ENCODE measurements at regions not wholly inside any gene's neighbourhood (a gene's known extent, or its start where the extent isn't known, plus 50 kb on each side); places are given as distances from the start of the nearest gene placed in this dataset.
A peak's percentile ranks its signal among the peaks of the same experiment; 100 is the strongest.
"Not testable (repeated sequence)": the region's sequence is repeated elsewhere in the genome, so short reads cannot be mapped to it uniquely, and the experiment has no call there.

- H3K4me3 ChIP-seq (ENCODE audit: low read depth, low read length), result no peak overlapping the region
- no peak for DNase-seq (ENCODE audit: extremely low spot score)
- H3K4me1 ChIP-seq (ENCODE audit: insufficient read depth), result no peaks in the 10 kb centered on the region
- H3K27ac ChIP-seq (ENCODE audit: low read depth), result no peak overlapping the region
- WGBS, result 91% methylated on average over 1 of the region's 1 CpG
- peaks cover 2% of the 10 kb centered on the region for H3K36me3 ChIP-seq (ENCODE audit: insufficient read depth)
Observed at GRCh38 chrX:74218895-74219294, 85.1 kb upstream of the ZCCHC13 start.

- Histone ChIP-seq H3K4me1 (ENCODE audit: insufficient read depth) (no peaks in the 10 kb centered on the region), H3K4me3 (ENCODE audit: low read depth, low read length) (no peak overlapping the region), H3K27ac (ENCODE audit: low read depth) (no peak overlapping the region), H3K36me3 (ENCODE audit: insufficient read depth) (peaks cover 2% of the 10 kb centered on the region)
- no peak for DNase-seq (ENCODE audit: extremely low spot score)
Observed at GRCh38 chrX:74216421-74216820, 87.6 kb upstream of the ZCCHC13 start.

- Histone ChIP-seq H3K4me1 (ENCODE audit: insufficient read depth) (no peaks in the 10 kb centered on the region), H3K36me3 (ENCODE audit: insufficient read depth) (peaks cover under 1% of the 10 kb centered on the region), H3K4me3 (ENCODE audit: low read depth, low read length) (no peak overlapping the region), H3K27ac (ENCODE audit: low read depth) (no peak overlapping the region)
- 94% methylated on average over 1 of the region's 1 CpG for WGBS
- DNase-seq (ENCODE audit: extremely low spot score), result no peak
Observed at GRCh38 chrX:74211911-74212310, 92.1 kb upstream of the ZCCHC13 start.

GRCh38 chrX:74207539-74207938 lies 96.4 kb upstream of the ZCCHC13 start:
- Histone ChIP-seq H3K36me3 (ENCODE audit: insufficient read depth) (no peaks in the 10 kb centered on the region), H3K27ac (ENCODE audit: low read depth) (no peak overlapping the region), H3K4me3 (ENCODE audit: low read depth, low read length) (no peak overlapping the region), H3K4me1 (ENCODE audit: insufficient read depth) (no peaks in the 10 kb centered on the region)
- 98% methylated on average over 3 of the region's 3 CpGs for WGBS
- DNase-seq (ENCODE audit: extremely low spot score), result no peak

- DNase-seq (ENCODE audit: extremely low spot score), result no peak
- no peaks in the 10 kb centered on the region for H3K4me1 ChIP-seq (ENCODE audit: insufficient read depth)
- no peak overlapping the region for H3K27ac ChIP-seq (ENCODE audit: low read depth)
- no peaks in the 10 kb centered on the region for H3K36me3 ChIP-seq (ENCODE audit: insufficient read depth)
- no peak overlapping the region for H3K4me3 ChIP-seq (ENCODE audit: low read depth, low read length)
Observed at GRCh38 chrX:74195605-74196004, 108.4 kb upstream of the ZCCHC13 start.

- no peak for DNase-seq (ENCODE audit: extremely low spot score)
- 100% methylated on average over 2 of the region's 2 CpGs for WGBS
- Histone ChIP-seq H3K4me3 (ENCODE audit: low read depth, low read length) (no peak overlapping the region), H3K36me3 (ENCODE audit: insufficient read depth) (no peaks in the 10 kb centered on the region), H3K4me1 (ENCODE audit: insufficient read depth) (no peaks in the 10 kb centered on the region), H3K27ac (ENCODE audit: low read depth) (no peak overlapping the region)
Observed at GRCh38 chrX:74195120-74195519, 108.9 kb upstream of the ZCCHC13 start.

- Histone ChIP-seq H3K4me3 (ENCODE audit: low read depth, low read length) (no peak overlapping the region), H3K36me3 (ENCODE audit: insufficient read depth) (no peaks in the 10 kb centered on the region), H3K4me1 (ENCODE audit: insufficient read depth) (no peaks in the 10 kb centered on the region), H3K27ac (ENCODE audit: low read depth) (no peak overlapping the region)
- WGBS, result 90% methylated on average over 3 of the region's 3 CpGs
- DNase-seq (ENCODE audit: extremely low spot score), result no peak
Observed at GRCh38 chrX:74187211-74187610, 116.8 kb upstream of the ZCCHC13 start.

- not testable (repeated sequence) for H3K36me3 ChIP-seq (ENCODE audit: insufficient read depth); DNase-seq (ENCODE audit: extremely low spot score); H3K4me1 ChIP-seq (ENCODE audit: insufficient read depth); H3K27ac ChIP-seq (ENCODE audit: low read depth); H3K4me3 ChIP-seq (ENCODE audit: low read depth, low read length)
- 95% methylated on average over 4 of the region's 4 CpGs for WGBS
Observed at GRCh38 chrX:74183047-74183446, 120.9 kb upstream of the ZCCHC13 start.

- H3K4me1 ChIP-seq (ENCODE audit: insufficient read depth); H3K4me3 ChIP-seq (ENCODE audit: low read depth, low read length); DNase-seq (ENCODE audit: extremely low spot score); H3K36me3 ChIP-seq (ENCODE audit: insufficient read depth); H3K27ac ChIP-seq (ENCODE audit: low read depth): not testable (repeated sequence)
- WGBS, result 73% methylated on average over 6 of the region's 6 CpGs
Observed at GRCh38 chrX:74181976-74182375, 122.0 kb upstream of the ZCCHC13 start.

GRCh38 chrX:74180716-74181115 lies 123.3 kb upstream of the ZCCHC13 start:
- Histone ChIP-seq H3K36me3 (ENCODE audit: insufficient read depth) (no peaks in the 10 kb centered on the region), H3K4me1 (ENCODE audit: insufficient read depth) (peaks cover 2% of the 10 kb centered on the region), H3K4me3 (ENCODE audit: low read depth, low read length) (no peak overlapping the region), H3K27ac (ENCODE audit: low read depth) (no peak overlapping the region)
- WGBS, result 92% methylated on average over 8 of the region's 8 CpGs
- DNase-seq (ENCODE audit: extremely low spot score), result no peak

GRCh38 chrX:74179990-74180389 lies 124.0 kb upstream of the ZCCHC13 start:
- Histone ChIP-seq H3K36me3 (ENCODE audit: insufficient read depth) (no peaks in the 10 kb centered on the region), H3K27ac (ENCODE audit: low read depth) (no peak overlapping the region), H3K4me3 (ENCODE audit: low read depth, low read length) (no peak overlapping the region), H3K4me1 (ENCODE audit: insufficient read depth) (peaks cover 2% of the 10 kb centered on the region)
- DNase-seq (ENCODE audit: extremely low spot score), result no peak
- 66% methylated on average over 3 of the region's 3 CpGs for WGBS

GRCh38 chrX:74179499-74179898 lies 124.5 kb upstream of the ZCCHC13 start:
- 37% methylated on average over 4 of the region's 4 CpGs for WGBS
- no peak for DNase-seq (ENCODE audit: extremely low spot score)
- H3K27ac ChIP-seq (ENCODE audit: low read depth), result no peak overlapping the region

GRCh38 chrX:74179071-74179470 lies 124.9 kb upstream of the ZCCHC13 start:
- WGBS, result 12% methylated on average over 1 of the region's 1 CpG
- peak; percentile 3 for DNase-seq (ENCODE audit: extremely low spot score)
- Histone ChIP-seq H3K27ac (ENCODE audit: low read depth) (no peak overlapping the region), H3K4me1 (ENCODE audit: insufficient read depth) (peaks cover 2% of the 10 kb centered on the region), H3K36me3 (ENCODE audit: insufficient read depth) (no peaks in the 10 kb centered on the region), H3K4me3 (ENCODE audit: low read depth, low read length) (no peak overlapping the region)

More at GRCh38 chrX:74179499-74179898, 124.5 kb upstream of the ZCCHC13 start:
- H3K4me1 ChIP-seq (ENCODE audit: insufficient read depth), result peaks cover 2% of the 10 kb centered on the region
- H3K36me3 ChIP-seq (ENCODE audit: insufficient read depth), result no peaks in the 10 kb centered on the region
- H3K4me3 ChIP-seq (ENCODE audit: low read depth, low read length), result no peak overlapping the region

- peaks cover 2% of the 10 kb centered on the region for H3K4me1 ChIP-seq (ENCODE audit: insufficient read depth)
- no peaks in the 10 kb centered on the region for H3K36me3 ChIP-seq (ENCODE audit: insufficient read depth)
- no peak overlapping the region for H3K27ac ChIP-seq (ENCODE audit: low read depth)
- H3K4me3 ChIP-seq (ENCODE audit: low read depth, low read length), result no peak overlapping the region
- no peak for DNase-seq (ENCODE audit: extremely low spot score)
- 13% methylated on average over 12 of the region's 12 CpGs for WGBS
Observed at GRCh38 chrX:74178536-74178935, 125.4 kb upstream of the ZCCHC13 start.

- H3K4me1 ChIP-seq (ENCODE audit: insufficient read depth), result no peaks in the 10 kb centered on the region
- WGBS, result 97% methylated on average over 1 of the region's 1 CpG
- DNase-seq (ENCODE audit: extremely low spot score), result no peak
Observed at GRCh38 chrX:74171465-74171864, 132.5 kb upstream of the ZCCHC13 start.

More at GRCh38 chrX:74171465-74171864, 132.5 kb upstream of the ZCCHC13 start:
- Histone ChIP-seq H3K4me3 (ENCODE audit: low read depth, low read length) (no peak overlapping the region), H3K36me3 (ENCODE audit: insufficient read depth) (no peaks in the 10 kb centered on the region), H3K27ac (ENCODE audit: low read depth) (no peak overlapping the region)

Measured in urinary bladder (tissue), 3 donors.